OCI-LY3 (cell line): ENCODE measurements at regions not wholly inside any gene's neighbourhood (a gene's known extent, or its start where the extent isn't known, plus 50 kb on each side); places are given as distances from the start of the nearest gene placed in this dataset.

Experiments used
- EZH2phosphoT487 ChIP-seq: fragments of 200-600 bp; shearing (Covaris generic); IDR thresholded peaks from 2 replicates; pipeline ENCODE4 v1.6.1; 2018; ENCODE audit warnings: antibody characterized with exemption, mixed run types, low read depth
- TF ChIP-seq, protein P1 (sequence below): fragments of 200-600, 300-600 bp; sonication (generic); IDR thresholded peaks from 2 replicates; pipeline ENCODE4 v1.5.1; 2014; ENCODE audit warnings: antibody characterized with exemption, low read length, low read depth

GRCh38 chr1:58942759-58943191 lies 158.9 kb upstream of the JUN start:
- TF ChIP-seq, protein P1, sequence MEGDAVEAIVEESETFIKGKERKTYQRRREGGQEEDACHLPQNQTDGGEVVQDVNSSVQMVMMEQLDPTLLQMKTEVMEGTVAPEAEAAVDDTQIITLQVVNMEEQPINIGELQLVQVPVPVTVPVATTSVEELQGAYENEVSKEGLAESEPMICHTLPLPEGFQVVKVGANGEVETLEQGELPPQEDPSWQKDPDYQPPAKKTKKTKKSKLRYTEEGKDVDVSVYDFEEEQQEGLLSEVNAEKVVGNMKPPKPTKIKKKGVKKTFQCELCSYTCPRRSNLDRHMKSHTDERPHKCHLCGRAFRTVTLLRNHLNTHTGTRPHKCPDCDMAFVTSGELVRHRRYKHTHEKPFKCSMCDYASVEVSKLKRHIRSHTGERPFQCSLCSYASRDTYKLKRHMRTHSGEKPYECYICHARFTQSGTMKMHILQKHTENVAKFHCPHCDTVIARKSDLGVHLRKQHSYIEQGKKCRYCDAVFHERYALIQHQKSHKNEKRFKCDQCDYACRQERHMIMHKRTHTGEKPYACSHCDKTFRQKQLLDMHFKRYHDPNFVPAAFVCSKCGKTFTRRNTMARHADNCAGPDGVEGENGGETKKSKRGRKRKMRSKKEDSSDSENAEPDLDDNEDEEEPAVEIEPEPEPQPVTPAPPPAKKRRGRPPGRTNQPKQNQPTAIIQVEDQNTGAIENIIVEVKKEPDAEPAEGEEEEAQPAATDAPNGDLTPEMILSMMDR, result no peak
- no peak for TF ChIP-seq EZH2phosphoT487
